GM12875 (cell line): ENCODE measurements at regions not wholly inside any gene's neighbourhood (a gene's known extent, or its start where the extent isn't known, plus 50 kb on each side); places are given as distances from the start of the nearest gene placed in this dataset.

Source experiments
- H3K4me3 ChIP-seq: one replicate; pipeline ENCODE4 v1.5.1; 2011; ENCODE audit warnings: low read depth, low read length, control low read depth
- CTCF ChIP-seq: IDR thresholded peaks from 2 replicates; pipeline ENCODE4 v1.5.1; 2011; ENCODE audit warnings: low read depth, mild to moderate bottlenecking, control low read depth, inconsistent platforms, low read length, moderate library complexity, borderline replicate concordance; ENCODE audit not compliant: insufficient read depth

DNA sequence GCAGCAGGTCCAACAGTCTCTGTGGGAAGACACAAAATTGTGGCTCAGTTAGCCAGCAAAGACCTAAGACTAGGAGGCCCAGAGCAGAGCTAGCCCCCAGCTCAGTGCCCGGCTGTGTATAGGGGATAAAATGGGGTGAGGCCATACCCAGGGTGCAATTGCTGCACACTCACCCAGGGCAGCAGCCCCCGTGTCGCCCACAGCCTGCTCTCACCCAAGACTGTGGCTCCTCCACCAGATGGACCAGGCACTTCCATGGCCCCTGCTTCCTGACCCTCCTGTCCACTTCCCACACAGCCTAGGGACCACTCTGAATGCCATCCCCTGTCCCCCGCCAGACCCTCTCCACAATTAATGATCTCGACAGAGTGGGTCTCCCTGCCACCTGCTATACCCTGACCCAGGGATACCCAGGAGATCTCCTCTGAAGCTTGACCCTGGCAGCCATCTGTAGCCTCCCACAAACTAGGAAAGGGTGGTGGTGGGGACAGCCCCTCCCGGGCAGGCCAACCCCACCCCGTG is 85.7 kb downstream of the HS1BP3 start:
- TF ChIP-seq CTCF = no peak
- H3K4me3 ChIP-seq = no peak overlapping the region

- no peak overlapping the region for H3K4me3 ChIP-seq
- TF ChIP-seq CTCF = no peak
Measured at GRCh38 chr2:20565623-20566236, 85.2 kb downstream of the HS1BP3 start.

DNA sequence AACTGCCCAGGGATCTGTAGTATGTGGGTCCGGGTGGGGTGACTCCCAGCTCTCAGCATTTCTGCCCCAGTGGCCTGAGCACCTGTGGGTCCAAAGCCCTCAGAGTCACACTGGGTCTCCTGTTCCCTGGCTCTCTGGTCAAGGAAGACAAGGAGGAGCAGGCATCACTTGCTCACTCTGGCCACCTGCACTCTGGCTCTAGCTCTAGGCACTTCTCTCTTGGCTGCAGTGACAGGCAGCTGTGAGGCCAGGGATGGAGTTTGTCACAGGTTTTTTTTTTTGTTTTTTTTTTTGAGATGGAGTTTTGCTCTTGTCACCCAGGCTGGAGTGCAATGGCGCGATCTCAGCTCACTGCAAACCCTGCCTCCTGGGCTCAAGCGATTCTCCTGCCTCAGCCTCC is 84.6 kb downstream of the HS1BP3 start:
- TF ChIP-seq CTCF = no peak
- no peak overlapping the region for H3K4me3 ChIP-seq

DNA sequence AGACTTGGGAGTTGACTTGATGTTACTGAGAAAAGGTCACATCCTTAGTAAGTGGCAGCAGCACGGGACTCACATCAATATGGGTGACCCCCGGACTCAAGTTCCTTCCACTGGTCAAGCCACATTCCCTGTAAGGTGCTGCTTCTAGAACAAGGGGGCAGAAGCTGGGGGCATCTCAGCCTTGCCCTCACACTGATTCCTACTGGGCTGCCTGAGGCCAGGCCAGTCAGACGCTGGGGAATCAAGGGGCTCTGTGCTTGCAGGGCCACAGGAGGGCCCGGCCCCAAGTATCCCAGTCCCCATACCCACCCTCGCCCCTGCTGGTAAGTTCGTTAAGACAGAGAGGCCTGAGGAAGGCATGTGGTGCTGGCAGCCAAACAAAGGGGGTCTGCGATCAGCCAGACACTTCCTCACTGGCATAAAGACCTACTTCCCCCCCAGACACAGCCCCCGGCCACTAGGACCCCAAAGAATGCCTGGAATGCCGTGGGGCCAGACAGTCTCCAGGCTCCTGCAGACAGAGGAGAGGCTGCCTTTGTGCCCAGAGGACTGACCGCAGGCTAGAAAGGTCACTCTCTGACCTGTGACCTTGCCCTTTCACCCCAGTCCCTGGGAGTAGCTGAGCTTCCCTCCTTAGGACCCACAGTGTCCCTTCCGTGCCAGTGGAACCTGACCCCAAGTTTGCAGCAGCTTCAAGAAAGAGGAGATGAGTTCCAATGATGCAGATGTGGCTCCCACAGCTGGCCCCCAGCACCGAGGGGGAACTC is 83.6 kb downstream of the HS1BP3 start:
- no peak for TF ChIP-seq CTCF
- no peak overlapping the region for H3K4me3 ChIP-seq
